Heart left ventricle (tissue), 16 donors: ENCODE measurements at regions not wholly inside any gene's neighbourhood (a gene's known extent, or its start where the extent isn't known, plus 50 kb on each side); places are given as distances from the start of the nearest gene placed in this dataset.

ENCODE experiments used
- ATAC-seq, 4 donors: fragments of 200-7000 bp; cut with Tn5 transposase; one replicate each; pipeline ENCODE4 v1.9.1; 2020 to 2022; ENCODE audit warnings: moderate library complexity in 4 of 4, mild to moderate bottlenecking in 3 of 4, moderate number of reproducible peaks in 1 of 4
- DNase-seq, 5 donors: peaks; one replicate each; pipeline ENCODE4 v3.0.0-alpha.2; 2020
- H3K27ac ChIP-seq, 12 donors: fragments of 200-600 bp; sonication (generic) in 4 of 12; one replicate each; pipeline versions ENCODE4 v1.5.0 to v1.8.0; 2016 to 2022; ENCODE audit warnings: mild to moderate bottlenecking in 2 of 12
- H3K27me3 ChIP-seq, 9 donors: fragments of 200-600 bp; sonication (generic) in 2 of 9; one replicate each; pipeline versions ENCODE4 v1.5.1 to v1.8.0; 2016 to 2022; ENCODE audit warnings: mild to moderate bottlenecking in 3 of 9
- H3K36me3 ChIP-seq, 9 donors: fragments of 200-600 bp; sonication (generic) in 2 of 9; one replicate each; pipeline versions ENCODE4 v1.5.0 to v1.8.0; 2018 to 2022; ENCODE audit warnings: mild to moderate bottlenecking in 2 of 9
- H3K4me1 ChIP-seq, 12 donors: fragments of 200-600 bp; sonication (generic) in 4 of 12; one replicate each; pipeline versions ENCODE4 v1.5.0 to v1.8.0; 2016 to 2022; ENCODE audit warnings: mild to moderate bottlenecking in 3 of 12
- H3K4me3 ChIP-seq, 12 donors: fragments of 200-600 bp; sonication (generic) in 4 of 12; one replicate each; pipeline versions ENCODE4 v1.5.0 to v1.8.0; 2017 to 2022; ENCODE audit warnings: mild to moderate bottlenecking in 9 of 12, moderate library complexity in 4 of 12
- H3K9me3 ChIP-seq, 12 donors: fragments of 200-600 bp; sonication (generic) in 4 of 12; one replicate each; pipeline versions ENCODE4 v1.5.0 to v1.8.0; 2016 to 2022; ENCODE audit warnings: mild to moderate bottlenecking in 1 of 12
- CTCF ChIP-seq, 12 donors: fragments of 200-600 bp; sonication (generic) in 4 of 12; IDR thresholded peaks; one replicate each; pipeline versions ENCODE4 v1.5.0 to v1.8.0; 2018 to 2022; ENCODE audit warnings: antibody characterized with exemption in 12 of 12, mild to moderate bottlenecking in 5 of 12
- POLR2A ChIP-seq, 2 donors: fragments of 450-650 bp; IDR thresholded peaks; one replicate each; pipeline ENCODE4 v1.6.1; 2017; ENCODE audit warnings: antibody characterized with exemption in 2 of 2, mild to moderate bottlenecking in 2 of 2, moderate library complexity in 2 of 2
- WGBS, 4 donors: extraction: QIAGEN DNeasy Blood & Tissue Kit in 2 of 4; methylation state at CpG; one replicate each; pipeline versions ENCODE4 v1.1.5 to v1.1.7; 2013 to 2018; 5-methylcytosine and 5-hydroxymethylcytosine counted together
- intact Hi-C, 10 donors: fragments of 100-400 bp; cut with DNase I; formaldehyde crosslinking; loops; one replicate each; pipeline versions ENCODE4 v1.11.1 to v1.14.2; 2022
- donor health status: ischemic (EF 13 %, LVEDD 7.1; RV severe dilation, severe dysfunction).
- donor health status: healthy with polysubstance abuse.
- donor health status: DM: no; HTN: yes; CAD: no.
- donor health status: DM: no; HTN: no; CAD: no.
- donor health status: ischemic (EF 25% LVEDD 6.9; RV normal size, moderate dysfunction).
- donor health status: ischemic (EF 25% LVEDD 5.7; RV mildly dilated, moderate dysfunction).
- donor health status: healthy.
- donor health status: DM: yes; HTN: yes; CAD: no.
- donor health status: ischemic (EF 35%, LVEDD 5.7; RV mildly dilated, moderate dysfunction).
- donor health status: nonischemic (EF 11% LVEDD 7.7; RV severe dilation, severe dysfunction).
- donor health status: DM: yes; HTN: yes; CAD: no.
- donor health status: PGD.
- donor health status: ischemic (EF 29% LVEDD 5.4; RV normal size, mild dysfunction).
- donor health status: nonischemic (EF 23%, LVEDD 6.1; RV moderate dilation, normal function).

- no peaks in the 10 kb centered on the region for H3K36me3 ChIP-seq
- H3K4me3 ChIP-seq = no peak overlapping the region
- DNase-seq = no peak
- TF ChIP-seq POLR2A (IDR thresholded peaks at IDR 0.05) = no peak
- no peak for TF ChIP-seq CTCF (IDR thresholded peaks at IDR 0.05)
- no peak for ATAC-seq
- no peak overlapping the region for H3K27ac ChIP-seq
- H3K9me3 ChIP-seq = peaks cover 0 to 24% (median 9%) of the 10 kb centered on the region in 12 donors
- intact Hi-C loops = no loop called here
- no peaks in the 10 kb centered on the region for H3K27me3 ChIP-seq
- WGBS, 4 donors = 93 to 98% (median 95%) methylated on average over 6 of the region's 6 CpGs
- peaks cover 0 to 11% (median 9%) of the 10 kb centered on the region in 12 donors for H3K4me1 ChIP-seq
Measured at GRCh38 chr11:45062974-45063635, 83.3 kb upstream of the PRDM11 start.

- no peak overlapping the region for H3K4me3 ChIP-seq
- TF ChIP-seq CTCF (IDR thresholded peaks at IDR 0.05) (no peak), POLR2A (IDR thresholded peaks at IDR 0.05) (no peak)
- intact Hi-C loops = no loop called here
- DNase-seq (no peak), ATAC-seq (no peak)
- H3K9me3 ChIP-seq = peaks cover 0 to 24% (median 9%) of the 10 kb centered on the region in 12 donors
- no peaks in the 10 kb centered on the region for H3K27me3 ChIP-seq
- WGBS, 4 donors = 98 to 100% (median 99%) methylated on average over 1 of the region's 1 CpG
- H3K36me3 ChIP-seq = no peaks in the 10 kb centered on the region
- peaks cover 0 to 6% (median 4%) of the 10 kb centered on the region in 12 donors for H3K4me1 ChIP-seq
- H3K27ac ChIP-seq = no peak overlapping the region
Measured at GRCh38 chr11:45063669-45064068, 82.8 kb upstream of the PRDM11 start.

GRCh38 chr11:45067966-45068365 is 78.5 kb upstream of the PRDM11 start:
- no peak overlapping the region for H3K27ac ChIP-seq
- 76 to 88% (median 82%) methylated on average over 1 of the region's 1 CpG for WGBS, 4 donors
- intact Hi-C loops = no loop called here
- H3K9me3 ChIP-seq = peaks cover 0 to 24% (median 8%) of the 10 kb centered on the region in 12 donors
- DNase-seq = no peak
- no peak for TF ChIP-seq CTCF (IDR thresholded peaks at IDR 0.05)
- TF ChIP-seq POLR2A (IDR thresholded peaks at IDR 0.05) = no peak
- no peaks in the 10 kb centered on the region for H3K27me3 ChIP-seq
- no peaks in the 10 kb centered on the region for H3K36me3 ChIP-seq
- no peak overlapping the region for H3K4me3 ChIP-seq
- ATAC-seq = no peak
- H3K4me1 ChIP-seq = peaks cover 0 to 10% (median 2%) of the 10 kb centered on the region in 12 donors

GRCh38 chr11:45071232-45071631 is 75.2 kb upstream of the PRDM11 start:
- 96 to 98% (median 97%) methylated on average over 1 of the region's 1 CpG for WGBS, 4 donors
- H3K27me3 ChIP-seq = no peaks in the 10 kb centered on the region
- DNase-seq = no peak
- peaks cover 0 to 7% (median 0%) of the 10 kb centered on the region in 12 donors for H3K9me3 ChIP-seq
- peak overlapping the region in 4 of 12 donors; percentile 3 to 52 (median 44) for H3K27ac ChIP-seq
- no peak overlapping the region for H3K4me3 ChIP-seq
- peak in 3 of 4 donors; percentile 14 to 50 (median 49) for ATAC-seq
- no peaks in the 10 kb centered on the region for H3K36me3 ChIP-seq
- H3K4me1 ChIP-seq = peaks cover 0 to 19% (median 3%) of the 10 kb centered on the region in 12 donors
- TF ChIP-seq CTCF (IDR thresholded peaks at IDR 0.05) (no peak), POLR2A (IDR thresholded peaks at IDR 0.05) (no peak)
- intact Hi-C loops = no loop called here
